NCI-H1694 (cell line): ENCODE measurements at regions not wholly inside any gene's neighbourhood (a gene's known extent, or its start where the extent isn't known, plus 50 kb on each side); places are given as distances from the start of the nearest gene placed in this dataset.
"Not testable (repeated sequence)": the region's sequence is repeated elsewhere in the genome, so short reads cannot be mapped to it uniquely, and the experiment has no call there.

Experiments used
- DNase-seq: peaks from one replicate; lab custom pipeline; 2025; lab: John Stamatoyannopoulos, UW

GRCh38 chr5:44542470-44542869 is 153.2 kb upstream of the FGF10 start:
- DNase-seq: no peak

DNA sequence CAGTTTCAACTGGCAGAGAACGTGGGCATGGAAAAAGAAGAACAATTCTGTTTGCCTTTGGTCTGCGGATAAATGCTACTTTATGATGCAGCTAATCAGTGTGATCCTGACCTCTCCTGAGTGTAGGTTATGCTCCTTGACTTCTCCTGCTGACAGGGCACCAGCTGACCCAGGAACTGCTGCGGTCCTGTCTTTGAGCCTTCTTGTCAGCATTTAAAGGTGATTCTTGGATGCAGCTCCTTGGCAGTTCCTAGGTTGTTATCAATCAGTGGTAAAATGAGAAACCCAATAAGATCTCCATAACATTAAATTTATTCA is 150.3 kb upstream of the FGF10 start:
- DNase-seq: no peak

GRCh38 chr5:44538797-44539601 is 149.8 kb upstream of the FGF10 start:
- DNase-seq: no peak

- DNase-seq: peak; percentile 31
Observed at GRCh38 chr5:44536650-44537260, 147.5 kb upstream of the FGF10 start.

GRCh38 chr5:44535621-44536020 is 146.4 kb upstream of the FGF10 start:
- no peak for DNase-seq

GRCh38 chr5:44532981-44533380 is 143.8 kb upstream of the FGF10 start:
- DNase-seq: no peak

DNA sequence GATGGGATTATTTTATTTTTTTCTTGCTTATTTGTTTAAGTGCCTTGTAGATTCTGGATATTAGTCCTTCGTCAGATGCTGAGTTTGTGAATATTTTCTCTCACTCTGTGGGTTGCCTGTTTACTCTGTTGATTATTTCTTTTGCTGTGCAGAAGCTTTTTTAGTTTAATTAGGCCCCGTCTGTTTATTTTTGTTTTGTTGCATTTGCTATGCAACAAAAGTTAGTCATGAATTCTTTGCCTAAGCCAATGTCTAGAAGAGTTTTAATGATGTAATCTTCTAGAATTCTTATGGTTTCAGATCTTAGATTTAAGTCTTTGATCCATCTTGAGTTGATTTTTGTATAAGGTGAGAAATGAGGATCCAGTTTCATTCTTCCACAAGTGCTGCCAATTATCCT is 142.5 kb upstream of the FGF10 start:
- DNase-seq: not testable (repeated sequence)

GRCh38 chr5:44530783-44531182 is 141.6 kb upstream of the FGF10 start:
- not testable (repeated sequence) for DNase-seq

DNA sequence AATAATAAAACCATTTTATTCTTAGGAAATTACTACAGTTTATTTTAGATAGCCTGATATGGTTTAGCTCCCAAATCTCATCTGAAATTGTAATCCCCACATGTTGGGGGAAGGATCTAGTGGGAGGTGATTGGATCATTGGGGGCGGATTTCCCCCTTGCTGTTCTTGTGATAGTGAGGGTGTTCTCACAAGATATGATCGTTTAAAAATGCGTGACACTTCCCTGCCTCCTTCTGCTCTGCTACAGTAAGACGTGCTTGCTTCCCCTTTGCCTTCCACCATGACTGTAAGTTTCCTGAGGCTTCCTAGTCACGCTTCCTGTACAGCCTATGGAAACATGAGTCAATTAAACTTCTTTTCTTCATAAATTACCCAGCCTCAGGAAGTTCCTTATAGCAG is 122.4 kb upstream of the FGF10 start:
- no peak for DNase-seq

DNA sequence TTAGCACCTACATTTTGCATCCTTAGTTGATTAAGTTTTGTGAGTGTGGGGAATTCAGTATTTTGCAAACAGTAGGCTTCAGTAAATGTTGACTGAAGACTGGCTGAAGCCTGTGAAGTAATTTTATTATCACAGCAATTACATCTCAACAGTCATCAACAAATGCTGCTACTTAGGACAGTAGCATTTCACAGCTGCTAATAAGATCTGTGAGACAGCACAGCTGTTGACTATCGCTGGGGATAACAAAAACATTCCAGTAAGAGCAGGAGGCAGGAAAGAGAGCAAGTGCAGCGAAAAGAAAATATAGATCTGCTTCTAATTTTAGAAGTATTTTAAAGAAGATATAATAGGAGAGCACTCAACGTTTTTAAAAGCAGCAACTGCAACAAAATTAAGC is 117.3 kb upstream of the FGF10 start:
- DNase-seq: no peak

GRCh38 chr5:44499381-44499780 is 110.2 kb upstream of the FGF10 start:
- no peak for DNase-seq

DNA sequence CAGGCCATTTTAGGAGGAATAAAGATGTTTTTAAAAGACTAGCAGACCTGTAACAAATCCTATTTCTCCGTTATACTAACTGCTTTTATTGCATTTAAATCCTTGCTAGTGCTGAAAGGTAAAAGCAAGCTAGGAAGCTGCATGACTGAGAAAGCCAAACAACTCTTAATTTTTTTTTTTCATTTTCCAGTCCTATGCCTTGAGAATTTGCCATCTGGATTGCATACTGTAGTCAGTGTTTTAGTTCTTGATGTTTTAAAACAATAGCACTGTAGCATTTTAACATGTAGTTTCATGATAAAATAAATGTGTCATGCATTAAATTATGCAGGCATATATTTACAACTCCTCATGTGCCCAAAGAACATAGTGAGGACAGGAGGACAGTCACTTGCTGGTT is 108.4 kb upstream of the FGF10 start:
- no peak for DNase-seq

DNA sequence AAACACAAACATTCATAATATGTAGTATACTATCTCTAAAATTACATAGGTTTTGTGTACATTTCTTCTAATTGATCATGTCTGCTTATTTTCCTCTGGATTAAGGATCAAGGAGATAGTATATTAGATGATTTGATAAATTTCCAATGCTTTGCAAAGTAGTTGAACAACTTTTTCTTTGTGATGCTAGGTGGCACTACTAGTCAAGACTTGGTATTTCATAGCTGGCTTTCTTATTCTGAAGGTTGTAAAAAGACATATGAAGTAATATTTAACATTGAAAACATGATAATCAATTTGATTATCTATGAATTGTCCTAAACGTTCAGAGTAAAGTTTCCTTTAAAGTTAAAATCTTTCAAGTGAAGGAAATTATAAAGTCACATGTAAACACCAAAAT is 106.1 kb upstream of the FGF10 start:
- no peak for DNase-seq

- no peak for DNase-seq
Observed at GRCh38 chr5:44489759-44490158, 100.5 kb upstream of the FGF10 start.

DNA sequence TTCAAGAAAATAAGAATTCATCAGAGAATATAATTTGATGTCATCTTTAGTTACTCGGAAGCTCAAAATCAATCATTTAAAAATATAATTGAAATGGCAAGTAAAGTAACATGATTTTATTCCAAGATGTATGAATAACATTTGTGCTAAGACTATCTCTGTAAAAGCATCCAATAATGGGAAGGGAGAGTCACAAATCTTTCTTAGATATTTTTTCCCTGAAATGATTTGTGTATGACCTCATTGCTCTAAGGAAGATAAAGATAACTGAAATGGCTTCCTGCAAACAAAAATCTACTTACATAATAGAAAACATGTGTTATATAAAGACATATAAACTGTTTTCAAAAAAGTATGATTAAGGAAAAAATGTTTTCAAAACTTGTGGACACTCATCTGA is 97.4 kb upstream of the FGF10 start:
- DNase-seq: no peak

- DNase-seq: no peak
Observed at GRCh38 chr5:44454002-44454401, 64.8 kb upstream of the FGF10 start.

DNA sequence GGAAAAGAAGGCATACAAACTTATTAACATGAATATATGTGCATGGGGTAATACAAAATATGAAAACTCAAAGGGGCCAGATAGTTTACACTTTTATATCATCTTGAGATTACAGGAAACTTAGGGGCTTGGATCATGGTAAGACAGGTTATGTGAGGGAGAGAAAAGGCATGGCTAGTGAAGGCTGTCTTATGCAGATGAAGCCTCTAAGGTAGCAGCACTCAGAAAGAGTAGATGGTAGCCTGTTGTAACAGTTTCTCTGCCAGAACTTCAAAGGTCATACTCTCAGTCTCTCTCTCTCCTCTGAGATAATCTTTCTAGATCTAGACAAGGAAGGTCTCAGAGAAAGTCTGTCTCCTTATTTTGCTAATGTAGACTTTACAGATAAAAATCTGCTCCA is 57.2 kb upstream of the FGF10 start:
- DNase-seq: no peak

GRCh38 chr5:44443172-44443571 is 54.0 kb upstream of the FGF10 start:
- no peak for DNase-seq

DNA sequence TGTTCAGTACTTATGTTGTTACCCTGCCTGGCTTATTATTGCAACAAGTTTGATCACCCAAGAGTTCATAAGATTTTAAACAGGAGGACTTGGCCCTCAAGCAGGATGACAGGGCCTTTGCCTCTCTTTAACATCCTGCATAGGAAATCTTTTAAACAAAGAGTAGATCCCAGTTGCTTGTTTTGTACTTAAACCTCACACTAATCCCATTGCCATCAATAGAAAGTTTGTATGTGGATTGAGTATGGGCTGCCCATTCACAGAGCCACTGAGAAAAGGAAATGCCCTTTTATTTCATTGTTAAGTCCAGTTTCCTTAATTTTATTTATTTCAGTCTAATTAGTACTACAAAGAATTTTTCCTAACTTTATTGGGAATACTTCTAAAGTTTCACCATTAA is 52.2 kb upstream of the FGF10 start:
- no peak for DNase-seq

GRCh38 chr5:44440186-44440585 is 51.0 kb upstream of the FGF10 start:
- DNase-seq: no peak
